ENCODE measurements at regions not wholly inside any gene's neighbourhood (a gene's known extent, or its start where the extent isn't known, plus 50 kb on each side); places are given as distances from the start of the nearest gene placed in this dataset.

DNA sequence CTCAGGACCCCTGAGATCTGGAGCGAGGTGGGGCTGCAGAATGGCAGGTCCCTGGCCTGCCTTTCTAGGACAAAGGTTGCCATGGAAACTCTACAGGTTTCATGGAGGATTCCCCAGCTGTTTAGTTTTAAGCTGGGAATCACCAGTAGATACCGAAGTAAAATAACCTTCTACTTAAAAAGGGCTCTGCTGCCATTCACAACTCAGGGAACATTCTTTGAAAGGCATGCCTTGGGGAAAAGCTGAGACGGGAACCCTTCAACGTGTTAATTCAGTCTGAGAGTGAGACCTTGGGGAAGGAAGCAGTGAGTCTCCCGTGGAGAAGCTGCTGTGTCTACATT, 493.3 kb downstream of the BRD1 start:
- no peak for TF ChIP-seq POLR2A (IDR thresholded peaks at IDR 0.05)
- TF ChIP-seq, protein P1, sequence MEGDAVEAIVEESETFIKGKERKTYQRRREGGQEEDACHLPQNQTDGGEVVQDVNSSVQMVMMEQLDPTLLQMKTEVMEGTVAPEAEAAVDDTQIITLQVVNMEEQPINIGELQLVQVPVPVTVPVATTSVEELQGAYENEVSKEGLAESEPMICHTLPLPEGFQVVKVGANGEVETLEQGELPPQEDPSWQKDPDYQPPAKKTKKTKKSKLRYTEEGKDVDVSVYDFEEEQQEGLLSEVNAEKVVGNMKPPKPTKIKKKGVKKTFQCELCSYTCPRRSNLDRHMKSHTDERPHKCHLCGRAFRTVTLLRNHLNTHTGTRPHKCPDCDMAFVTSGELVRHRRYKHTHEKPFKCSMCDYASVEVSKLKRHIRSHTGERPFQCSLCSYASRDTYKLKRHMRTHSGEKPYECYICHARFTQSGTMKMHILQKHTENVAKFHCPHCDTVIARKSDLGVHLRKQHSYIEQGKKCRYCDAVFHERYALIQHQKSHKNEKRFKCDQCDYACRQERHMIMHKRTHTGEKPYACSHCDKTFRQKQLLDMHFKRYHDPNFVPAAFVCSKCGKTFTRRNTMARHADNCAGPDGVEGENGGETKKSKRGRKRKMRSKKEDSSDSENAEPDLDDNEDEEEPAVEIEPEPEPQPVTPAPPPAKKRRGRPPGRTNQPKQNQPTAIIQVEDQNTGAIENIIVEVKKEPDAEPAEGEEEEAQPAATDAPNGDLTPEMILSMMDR (IDR thresholded peaks at IDR 0.05), result no peak

All from adrenal gland (tissue), 5 donors.